ENCODE measurements at regions not wholly inside any gene's neighbourhood (a gene's known extent, or its start where the extent isn't known, plus 50 kb on each side); places are given as distances from the start of the nearest gene placed in this dataset.
"Not testable (repeated sequence)": the region's sequence is repeated elsewhere in the genome, so short reads cannot be mapped to it uniquely, and the experiment has no call there.

DNA sequence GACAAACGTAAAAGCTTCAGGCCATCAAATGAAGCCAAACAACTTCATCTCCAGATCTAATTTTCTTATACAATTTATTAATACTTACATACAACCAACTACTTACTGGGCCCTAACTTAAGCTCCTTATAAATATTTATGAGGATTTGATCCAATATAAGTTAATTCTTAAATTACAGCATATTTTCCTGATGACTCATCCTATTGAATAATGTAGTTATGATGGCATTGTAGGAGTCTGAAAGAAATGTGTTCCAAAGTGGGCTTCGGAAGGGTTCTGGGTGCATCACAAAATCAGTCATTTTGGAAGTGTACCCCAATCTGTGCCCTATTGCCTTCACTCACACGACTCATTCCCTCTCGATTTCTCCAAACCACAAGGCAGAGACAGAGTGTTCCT is 455.1 kb upstream of the CTSO start:
- no peak for DNase-seq (ENCODE audit: low read depth)

DNA sequence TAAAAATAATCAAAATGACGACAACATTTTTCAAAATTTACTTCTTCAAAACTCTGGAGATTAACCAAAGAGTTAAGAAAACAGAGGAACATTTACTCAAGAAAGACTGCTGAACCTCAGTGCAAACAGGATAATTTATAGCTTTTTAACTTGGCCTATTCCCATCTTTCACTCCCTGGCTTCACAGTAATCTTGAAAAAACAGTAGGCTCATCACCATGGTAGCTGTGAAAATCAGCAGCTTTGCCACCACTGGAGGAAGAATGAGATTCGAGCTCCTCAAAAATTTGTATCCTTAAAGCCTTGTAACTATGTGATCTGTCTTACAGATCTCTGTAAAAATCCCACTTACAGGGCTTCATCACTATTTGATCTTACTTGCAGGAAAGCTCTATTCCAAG is 447.7 kb upstream of the CTSO start:
- no peak for DNase-seq (ENCODE audit: low read depth)

DNA sequence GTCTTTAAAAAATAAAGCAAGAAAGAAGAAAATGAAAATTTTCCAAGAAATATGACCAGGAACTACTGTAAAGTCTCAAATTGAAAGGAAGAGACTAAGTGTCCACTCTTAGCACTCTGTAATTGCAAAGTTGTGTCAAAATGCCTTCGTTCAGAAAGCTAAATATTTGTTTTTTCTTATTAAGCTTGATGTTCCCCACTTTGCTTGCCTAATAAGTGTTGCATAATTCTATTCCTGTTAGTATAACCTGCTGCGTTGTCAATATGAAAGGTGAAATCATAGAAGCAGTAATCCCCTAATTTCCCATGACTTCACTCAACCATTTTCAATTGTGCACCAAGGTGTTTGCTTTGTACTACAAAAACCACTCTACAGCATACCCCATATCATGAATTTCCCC is 442.9 kb upstream of the CTSO start:
- no peak for DNase-seq (ENCODE audit: low read depth)

DNA sequence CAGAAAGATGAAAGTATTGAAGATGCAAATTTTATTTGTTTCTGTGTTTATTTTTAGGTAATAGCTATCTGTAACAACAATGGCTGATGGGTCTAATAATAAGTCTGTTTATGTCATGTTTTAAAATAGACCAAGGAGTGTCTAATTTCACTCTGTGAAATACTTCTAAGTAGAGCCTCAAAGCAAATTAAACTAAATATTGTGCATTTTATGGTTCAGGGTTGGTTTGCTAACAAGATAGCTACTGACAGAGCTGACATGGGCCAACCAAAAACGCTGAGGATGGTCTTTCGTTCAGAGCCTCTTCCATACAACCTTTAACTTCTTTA is 437.6 kb upstream of the CTSO start:
- DNase-seq (ENCODE audit: low read depth) = no peak

DNA sequence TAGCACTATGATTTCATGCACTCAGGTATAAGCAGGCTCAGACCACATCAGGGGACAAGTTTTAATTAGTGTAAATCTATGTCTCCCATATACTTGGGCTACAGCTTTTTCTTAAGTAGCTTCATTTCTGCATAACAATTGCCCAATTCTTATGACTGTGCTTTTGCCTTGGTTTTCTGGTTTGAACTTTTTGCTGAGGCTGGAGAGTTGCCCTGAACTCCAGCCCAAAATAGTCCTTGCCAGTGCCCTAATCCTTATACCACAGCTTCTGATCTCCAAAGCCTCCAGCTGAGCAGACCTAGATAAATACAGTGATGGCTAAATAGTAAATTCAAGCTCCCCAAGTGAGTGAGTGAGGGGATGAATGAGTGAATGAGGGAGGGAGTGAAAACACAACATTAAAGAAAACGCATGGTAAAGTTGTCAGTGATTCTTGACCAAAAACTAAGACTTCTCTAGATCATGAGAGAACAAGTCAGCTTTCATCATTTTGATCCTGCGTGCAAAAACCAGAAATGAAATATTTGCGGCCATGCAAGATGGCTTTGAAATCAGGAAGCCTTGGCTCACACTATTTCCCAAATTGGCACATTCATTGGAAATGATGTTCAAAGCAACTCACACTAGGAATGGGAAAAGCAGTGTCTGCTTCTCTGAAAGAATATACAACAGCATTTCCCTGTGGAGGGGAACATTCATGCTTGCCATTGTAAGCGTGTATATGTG is 437.1 kb upstream of the CTSO start:
- DNase-seq (ENCODE audit: low read depth) = no peak

DNA sequence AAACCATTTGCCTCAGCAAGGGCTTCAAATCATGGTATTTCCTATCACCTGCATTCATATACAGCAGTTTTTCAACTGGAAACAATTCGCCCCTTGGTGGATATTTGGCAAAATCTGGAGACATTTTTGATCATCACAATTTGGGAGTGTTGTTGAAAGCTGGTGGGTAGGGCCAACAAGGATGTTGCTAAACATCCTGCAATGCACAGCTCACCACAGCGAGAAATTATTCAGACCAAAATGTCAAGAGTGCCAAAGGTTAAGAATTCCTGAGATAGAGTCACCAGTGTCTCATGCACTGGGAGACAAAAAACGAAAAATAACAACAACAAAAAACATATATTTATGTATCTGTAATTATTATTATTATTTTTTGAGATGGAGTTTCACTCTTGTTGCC is 435.2 kb upstream of the CTSO start:
- peak; percentile 82 for DNase-seq (ENCODE audit: low read depth)

DNA sequence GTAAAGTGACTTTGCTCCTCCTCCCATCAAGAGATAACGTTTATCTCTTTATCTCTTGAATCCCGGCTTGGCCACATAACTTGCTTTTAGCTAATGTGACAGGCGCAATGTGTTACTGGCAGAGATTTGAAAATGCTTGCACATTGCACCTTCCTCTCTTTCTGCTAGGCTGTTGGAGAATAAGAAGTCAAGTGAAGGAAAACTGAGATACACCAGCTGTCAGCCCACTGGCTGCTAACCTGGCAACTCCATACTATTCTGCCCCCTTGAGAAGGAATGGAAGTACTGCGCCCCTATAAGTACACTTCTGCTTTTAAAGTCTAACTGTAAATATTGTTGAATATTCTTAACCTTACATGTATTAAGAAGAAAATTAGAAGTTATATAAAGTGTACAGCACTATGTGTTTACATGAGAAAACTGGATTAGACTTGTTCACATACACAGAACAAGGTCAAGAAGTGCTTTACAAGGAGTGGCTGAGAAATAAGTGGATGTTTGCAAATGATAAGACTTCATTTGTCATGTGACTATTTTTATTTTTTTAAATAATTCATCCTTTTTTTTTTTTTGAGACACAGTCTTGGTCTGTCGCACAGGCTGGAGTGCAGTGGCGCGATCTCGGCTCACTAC is 424.5 kb upstream of the CTSO start:
- DNase-seq (ENCODE audit: low read depth) = no peak

DNA sequence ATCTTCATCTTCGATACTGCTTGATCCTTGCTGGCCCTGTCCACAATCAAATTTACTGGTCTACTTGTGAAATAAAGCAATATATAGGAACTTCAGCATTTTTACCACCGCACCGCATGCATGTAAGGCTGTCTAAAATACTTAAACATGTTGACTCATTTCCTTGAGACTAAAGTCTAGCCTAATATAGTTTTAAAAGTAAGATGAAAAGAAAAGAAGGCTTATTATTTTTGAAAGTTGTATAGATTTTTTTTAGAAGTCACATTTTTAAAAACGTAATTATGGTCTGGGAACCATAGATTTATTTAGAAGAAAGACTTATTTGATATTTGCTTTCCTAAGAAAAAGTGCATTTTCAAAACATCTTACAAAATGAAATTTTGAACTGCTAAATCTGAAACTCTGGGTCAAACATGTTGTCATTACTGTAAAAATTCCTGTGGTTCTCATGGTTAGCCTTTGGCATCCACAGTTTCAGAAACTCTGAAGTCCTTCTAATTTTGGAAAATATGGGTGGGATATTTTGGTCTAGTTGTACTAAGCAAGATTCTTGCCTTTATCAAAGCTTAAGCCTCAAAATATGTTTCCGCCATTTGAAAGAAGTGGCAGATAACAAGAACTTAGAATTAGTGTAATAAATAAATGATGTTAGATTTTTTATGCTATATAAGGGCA is 423.5 kb upstream of the CTSO start:
- peak; percentile 60 for DNase-seq (ENCODE audit: low read depth)

DNA sequence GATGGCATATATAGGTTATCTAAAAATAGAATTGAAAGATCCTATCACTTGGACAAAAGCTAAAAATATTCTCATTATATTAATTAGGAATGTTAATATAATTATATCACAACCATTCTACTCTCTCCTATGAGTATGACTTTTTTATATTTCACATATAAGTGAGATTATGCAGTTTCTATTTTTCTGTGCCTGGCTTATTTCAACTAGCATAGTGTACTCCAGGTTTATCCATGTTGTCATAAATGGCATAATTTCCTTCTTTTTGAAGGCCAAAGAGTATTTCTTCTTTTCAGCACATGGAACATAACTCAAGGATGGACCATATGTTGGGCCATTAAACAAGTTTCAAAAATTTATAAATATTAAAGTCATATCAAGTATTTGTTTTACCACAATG is 421.2 kb upstream of the CTSO start:
- no peak for DNase-seq (ENCODE audit: low read depth)

DNA sequence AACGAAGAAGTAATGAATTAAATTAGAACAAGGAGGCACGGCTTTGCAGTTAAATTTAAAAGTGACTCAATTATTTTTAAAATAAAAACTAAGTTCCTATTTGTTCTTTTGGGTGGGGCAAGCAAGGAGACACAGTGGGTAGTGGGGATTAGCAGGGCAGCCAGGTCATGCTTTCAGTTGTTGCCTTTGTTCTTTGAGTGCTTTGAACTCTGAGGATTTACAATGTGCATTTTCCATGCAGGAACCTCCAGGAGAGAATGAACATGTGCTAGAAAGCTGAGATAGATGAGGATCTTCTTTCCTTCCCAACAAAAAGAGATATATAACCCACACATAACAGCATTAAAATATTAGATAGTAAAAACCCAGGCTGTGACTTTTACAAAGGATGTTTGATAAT is 420.4 kb upstream of the CTSO start:
- DNase-seq (ENCODE audit: low read depth) = no peak

DNA sequence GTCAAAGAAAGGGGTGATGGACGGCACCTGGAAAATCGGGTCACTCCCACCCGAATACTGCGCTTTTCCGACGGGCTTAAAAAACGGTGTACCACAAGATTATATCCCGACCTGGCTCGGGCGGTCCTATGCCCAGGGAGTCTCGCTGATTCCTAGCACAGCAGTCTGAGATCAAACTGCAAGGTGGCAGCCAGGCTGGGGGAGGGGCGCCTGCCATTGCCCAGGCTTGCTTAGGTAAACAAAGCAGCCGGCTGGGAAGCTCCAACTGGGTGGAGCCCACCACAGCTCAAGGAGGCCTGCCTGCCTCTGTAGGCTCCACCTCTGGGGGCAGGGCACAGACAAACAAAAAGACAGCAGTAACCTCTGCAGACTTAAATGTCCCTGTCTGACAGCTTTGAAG is 413.8 kb upstream of the CTSO start:
- DNase-seq (ENCODE audit: low read depth) = not testable (repeated sequence)

DNA sequence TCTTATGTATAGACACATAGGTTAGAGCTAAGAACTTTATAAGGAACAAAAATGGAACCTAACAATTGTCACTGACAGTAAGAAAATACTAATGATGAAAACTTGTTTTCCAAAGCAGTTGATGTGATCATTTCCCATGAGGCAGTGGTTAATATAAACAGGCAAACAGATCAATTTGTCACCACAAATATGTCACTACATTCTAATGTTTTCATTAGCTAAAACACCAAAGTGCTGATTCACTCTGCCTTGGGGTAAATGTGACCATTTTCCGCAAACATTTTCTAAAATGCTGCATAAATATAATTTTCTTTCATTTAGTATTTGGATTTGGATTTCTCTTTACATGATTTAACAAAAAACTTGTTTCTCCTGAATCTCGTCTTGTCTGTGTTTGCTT is 408.9 kb upstream of the CTSO start:
- DNase-seq (ENCODE audit: low read depth) = no peak

DNA sequence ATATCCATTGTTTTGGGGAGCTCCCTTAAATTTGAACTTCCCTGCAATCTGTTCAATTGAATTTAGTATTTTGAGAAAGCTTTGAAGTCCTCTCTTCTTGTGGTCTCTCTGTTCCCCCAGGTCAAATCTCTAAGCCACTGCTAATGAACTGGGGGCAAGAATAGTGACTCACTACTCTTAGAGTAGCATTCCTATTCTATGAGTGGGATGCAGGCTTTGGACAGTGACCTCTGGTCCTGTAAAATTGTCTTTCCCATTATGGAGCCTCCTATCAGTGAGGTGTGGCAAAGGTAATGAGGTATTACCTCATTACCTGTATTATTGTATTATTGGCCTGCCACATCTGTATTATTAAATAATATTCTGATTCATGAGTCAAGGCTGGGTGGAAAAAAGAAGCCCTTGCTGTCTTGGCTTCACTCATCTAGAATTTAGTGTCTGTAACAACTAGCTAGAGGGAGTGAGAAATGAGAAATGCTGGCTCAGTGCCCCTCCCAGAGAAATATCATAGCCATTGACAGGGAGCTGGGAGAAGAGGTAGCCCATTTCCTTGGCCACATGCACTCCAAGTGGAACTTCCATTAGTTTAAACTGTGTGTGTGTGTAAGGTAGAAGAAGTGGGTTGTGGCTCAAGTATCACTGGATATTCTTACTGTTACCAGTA is 393.9 kb upstream of the CTSO start:
- DNase-seq (ENCODE audit: low read depth) = peak; percentile 68

DNA sequence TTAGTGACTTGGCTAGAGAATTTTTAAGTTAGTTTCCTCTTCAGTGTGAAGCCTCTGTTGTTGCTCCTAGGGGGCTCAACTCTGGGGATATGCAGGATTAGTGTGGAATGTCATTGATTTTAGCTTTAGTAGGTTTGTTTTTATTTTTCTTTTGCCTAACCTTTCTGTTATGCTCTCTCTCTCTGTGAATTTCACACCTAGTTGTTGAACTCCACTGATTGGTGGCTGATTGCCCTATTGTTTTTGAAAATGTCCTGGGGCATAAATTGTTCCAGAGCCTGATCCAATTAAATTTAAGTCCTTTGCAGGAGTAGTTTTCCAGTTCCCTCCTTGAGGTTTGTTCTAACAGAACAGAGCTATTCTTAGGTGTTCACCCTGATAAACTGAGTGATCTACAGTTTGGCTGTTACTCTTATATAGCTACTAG is 393.3 kb upstream of the CTSO start:
- no peak for DNase-seq (ENCODE audit: low read depth)

DNA sequence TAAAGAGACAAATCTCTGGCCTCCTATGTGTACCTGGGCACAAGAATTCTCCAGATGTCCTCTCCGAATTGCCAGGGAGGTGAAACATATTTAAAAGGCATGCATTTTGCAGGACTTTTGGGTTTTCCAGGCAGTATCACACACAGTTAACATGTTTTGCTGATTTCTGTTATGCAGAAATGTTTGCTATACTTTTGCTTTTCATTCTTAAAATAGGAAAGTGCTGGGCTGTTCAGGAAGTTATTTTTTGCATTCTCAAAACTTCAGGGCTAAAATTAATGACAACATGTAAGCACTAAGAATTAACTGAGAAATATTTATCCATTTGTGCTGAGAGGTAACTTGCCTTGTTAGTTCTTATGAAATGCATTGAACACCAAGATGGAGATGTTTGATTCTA is 390.7 kb upstream of the CTSO start:
- DNase-seq (ENCODE audit: low read depth) = no peak

DNA sequence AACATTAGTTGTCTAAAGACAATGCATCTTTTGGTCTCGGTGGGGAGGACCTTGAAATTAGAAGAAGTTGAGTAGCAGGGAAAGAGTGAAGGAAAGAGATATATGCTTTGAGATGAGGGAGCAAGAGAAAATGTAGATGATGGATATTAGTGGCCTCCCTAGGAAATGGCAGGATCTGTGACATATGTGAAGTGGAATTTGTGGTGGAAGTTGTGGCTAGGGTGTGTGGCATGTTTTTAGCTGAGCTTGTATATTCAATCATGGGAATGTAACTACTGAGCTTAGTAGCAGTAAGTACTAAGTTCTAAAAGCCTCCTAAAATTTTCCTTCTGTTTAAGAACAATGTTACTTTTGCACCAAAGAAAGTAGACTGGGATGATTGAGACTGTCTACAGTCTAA is 382.8 kb upstream of the CTSO start:
- no peak for DNase-seq (ENCODE audit: low read depth)

DNA sequence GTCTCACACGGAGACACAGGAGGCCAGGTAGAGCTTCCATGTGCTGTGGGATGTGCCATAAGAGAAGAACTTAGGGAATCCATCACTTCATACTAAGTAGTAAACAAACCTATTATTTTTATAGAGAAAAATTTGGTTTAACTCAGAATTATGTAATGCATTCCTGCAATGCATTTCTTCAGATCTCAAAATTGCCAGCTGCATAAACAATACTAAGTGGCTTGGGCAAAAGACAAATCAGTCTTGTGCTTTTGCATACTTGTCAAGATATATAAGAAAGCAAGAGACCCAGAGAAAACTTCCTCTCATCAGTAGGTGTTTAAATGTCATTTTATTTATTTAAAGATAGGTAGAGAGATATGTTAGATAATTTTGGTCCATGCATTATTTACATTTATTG is 382.1 kb upstream of the CTSO start:
- DNase-seq (ENCODE audit: low read depth) = no peak

DNA sequence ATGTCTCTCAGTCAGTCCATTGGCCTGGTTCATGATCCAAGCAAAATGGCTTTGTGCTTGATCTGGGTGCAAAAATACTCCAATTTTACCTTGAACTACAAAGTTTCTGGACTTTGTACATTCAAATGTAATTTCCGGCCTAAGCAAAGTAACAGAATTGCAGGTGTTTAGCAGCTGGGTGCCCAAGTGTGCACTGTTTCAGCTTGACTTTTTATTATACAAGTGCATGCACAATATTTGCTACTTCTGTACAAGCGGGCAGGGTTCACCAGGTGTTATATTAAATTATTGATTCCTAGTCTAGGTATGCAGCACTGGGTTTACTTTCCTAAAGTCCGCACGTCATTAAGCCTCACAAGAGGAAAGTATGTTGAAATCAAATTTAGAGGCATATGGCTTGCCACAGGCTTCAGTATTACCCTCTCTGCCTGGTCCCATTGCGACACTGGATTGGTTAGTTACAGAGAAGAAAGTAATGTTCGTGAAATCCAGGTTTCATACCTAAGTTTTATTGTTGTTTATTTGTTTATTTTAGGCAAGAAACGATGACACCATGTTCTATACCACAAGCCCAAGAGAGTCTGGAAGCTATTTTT is 376.9 kb upstream of the CTSO start:
- DNase-seq (ENCODE audit: low read depth) = no peak

DNA sequence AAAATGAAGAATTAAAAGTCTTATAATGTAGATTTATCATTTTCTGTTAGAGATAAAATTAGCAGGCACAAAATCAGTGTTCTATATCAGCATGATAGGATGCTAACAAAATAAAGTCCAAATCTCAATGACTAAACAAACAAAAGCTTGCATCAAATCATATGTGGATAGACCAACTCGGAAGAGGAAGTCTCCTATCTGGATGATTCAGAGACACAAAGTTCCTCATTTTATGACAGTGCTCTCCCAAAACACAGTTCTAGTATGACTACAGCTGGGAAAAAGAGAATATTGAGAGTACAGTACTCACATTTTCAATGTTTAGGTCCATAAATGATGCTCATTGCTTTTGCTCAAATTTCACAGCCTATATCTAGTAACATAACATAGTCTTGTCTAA is 376.1 kb upstream of the CTSO start:
- DNase-seq (ENCODE audit: low read depth) = no peak

DNA sequence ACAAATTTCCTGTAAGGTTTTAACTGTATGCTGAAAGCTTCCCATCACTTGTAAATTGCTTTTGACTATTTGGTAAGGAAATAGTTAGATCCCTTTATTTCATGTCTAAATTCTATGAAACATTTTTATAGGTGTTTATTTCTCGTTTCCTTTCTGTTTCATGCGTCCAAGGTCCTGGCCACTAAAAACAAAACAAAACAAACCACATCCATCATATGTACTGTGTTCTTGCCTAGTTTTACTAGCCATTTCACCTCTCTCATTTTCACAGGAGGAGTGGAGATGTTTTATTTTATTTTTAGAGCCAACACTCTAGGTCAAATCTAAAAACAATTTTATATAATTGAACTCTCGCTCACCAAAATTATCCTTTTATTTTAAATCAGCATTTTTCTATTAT is 375.2 kb upstream of the CTSO start:
- no peak for DNase-seq (ENCODE audit: low read depth)

DNA sequence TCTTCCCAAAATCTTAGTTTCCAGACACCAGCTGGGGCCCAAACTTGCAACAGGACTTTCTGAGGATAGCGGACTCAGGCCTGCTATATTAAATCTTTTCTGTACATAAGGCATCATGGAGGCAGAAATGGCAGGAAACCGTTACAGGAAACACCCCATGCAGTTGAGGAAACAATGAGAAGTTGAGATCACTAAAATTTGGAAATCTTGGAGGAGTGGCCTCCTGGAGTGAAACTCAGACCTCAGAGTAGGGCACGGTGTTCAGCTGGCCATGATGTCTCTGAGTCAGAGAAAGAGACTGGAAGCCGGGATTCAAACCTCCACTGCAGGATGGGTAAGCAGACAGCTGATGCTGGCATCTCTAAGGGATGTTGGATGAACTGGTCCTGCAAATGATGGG is 372.6 kb upstream of the CTSO start:
- no peak for DNase-seq (ENCODE audit: low read depth)

DNA sequence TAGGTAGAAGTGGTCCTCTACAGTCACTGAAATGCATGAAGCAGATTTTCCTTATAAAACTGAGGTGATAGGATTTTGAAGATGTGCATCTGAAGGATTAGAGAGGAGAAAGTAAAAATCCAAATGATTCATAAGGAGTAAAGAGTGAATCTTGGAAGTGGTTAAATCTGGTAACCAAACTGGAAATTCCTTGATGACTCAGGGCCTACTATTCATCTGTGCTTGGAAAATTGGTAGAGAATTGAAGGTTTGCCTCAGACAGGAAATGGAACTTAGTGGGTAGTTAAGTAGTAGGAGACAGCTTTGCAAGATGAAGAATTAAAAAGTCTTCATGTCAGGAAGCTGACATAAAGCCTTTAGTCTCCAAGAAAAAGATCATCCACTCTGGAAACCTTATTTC is 368.9 kb upstream of the CTSO start:
- DNase-seq (ENCODE audit: low read depth) = peak; percentile 86

DNA sequence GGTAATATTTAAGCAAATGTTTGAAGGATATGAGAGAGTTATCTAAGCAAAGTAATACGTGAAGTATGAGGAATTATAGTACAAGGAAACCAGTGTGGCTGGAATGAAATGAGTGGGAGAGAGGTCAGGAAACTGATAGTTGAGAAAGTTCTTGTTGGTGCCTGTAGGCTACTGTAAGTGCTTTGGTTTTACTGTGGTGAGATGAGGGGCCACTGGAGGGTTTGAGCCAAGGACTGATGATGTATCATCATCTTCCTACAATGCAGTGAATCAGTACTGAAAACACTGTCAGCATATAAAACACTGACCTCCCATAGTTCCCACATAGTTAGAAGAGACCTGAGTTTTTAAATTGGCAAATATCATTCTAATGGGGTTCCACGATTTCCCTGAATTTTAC is 367.5 kb upstream of the CTSO start:
- DNase-seq (ENCODE audit: low read depth) = peak; percentile 84

Measured in HS-5 (cell line).